ENCODE measurements at regions not wholly inside any gene's neighbourhood (a gene's known extent, or its start where the extent isn't known, plus 50 kb on each side); places are given as distances from the start of the nearest gene placed in this dataset.

DNA sequence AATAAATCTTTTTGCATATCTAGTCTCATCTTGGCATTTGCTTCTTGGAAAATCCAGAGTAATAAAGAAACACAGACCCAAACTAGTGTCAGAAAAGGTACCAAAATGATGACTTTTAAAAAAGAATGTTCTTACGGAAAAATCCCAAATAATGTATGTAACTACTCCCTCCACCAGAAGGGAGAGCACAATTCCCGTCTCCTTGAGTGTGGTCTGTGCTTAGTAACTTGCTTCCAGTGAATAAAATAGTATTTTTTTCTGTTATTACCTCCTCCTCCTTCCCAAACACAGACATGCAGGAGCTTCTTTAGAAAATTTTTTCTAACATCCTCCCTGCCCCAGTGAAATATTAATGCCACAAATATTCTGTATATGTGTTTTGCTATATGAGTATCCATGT is 358.1 kb downstream of the ZFHX3 start:
- 81 to 86% methylated on average over 2 of the region's 2 CpGs for WGBS, 2 experiments
- Histone ChIP-seq H3K36me3 (ENCODE audit: control insufficient read depth, insufficient read depth, low read length) (no peaks in the 10 kb centered on the region), H3K4me3 (ENCODE audit: insufficient read depth, low read depth, low read length) (no peak overlapping the region), H3K9me3 (ENCODE audit: control insufficient read depth, low read length) (no peaks in the 10 kb centered on the region), H3K27ac (ENCODE audit: insufficient read depth, low read depth, low read length, poor library complexity, severe bottlenecking) (no peak overlapping the region), H3K27me3 (ENCODE audit: control insufficient read depth, insufficient read depth, low read length, poor library complexity, severe bottlenecking) (no peaks in the 10 kb centered on the region), H3K4me1 (ENCODE audit: control insufficient read depth, insufficient read depth, low read length) (no peaks in the 10 kb centered on the region)

DNA sequence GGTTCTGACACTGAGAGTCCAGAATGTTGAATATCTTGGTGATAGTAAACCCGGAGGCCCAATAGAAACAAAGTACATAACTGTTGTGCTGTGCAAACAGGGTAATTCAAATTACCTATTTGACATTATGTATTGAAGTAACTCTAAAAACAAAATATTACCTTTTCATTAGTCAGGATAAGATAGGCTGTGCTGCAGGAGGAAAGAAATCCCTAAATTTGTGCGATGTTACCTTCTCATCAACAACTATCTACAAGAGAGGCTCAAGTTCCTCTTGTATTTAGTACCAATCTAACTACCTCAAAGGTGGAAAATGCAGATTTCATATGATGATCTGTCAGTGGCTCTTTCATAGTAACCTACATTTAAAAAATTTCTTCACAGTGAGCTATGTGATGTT is 367.2 kb downstream of the ZFHX3 start:
- no peaks in the 10 kb centered on the region for H3K4me1 ChIP-seq (ENCODE audit: control insufficient read depth, insufficient read depth, low read length)
- H3K27ac ChIP-seq (ENCODE audit: insufficient read depth, low read depth, low read length, poor library complexity, severe bottlenecking) = no peak overlapping the region
- no peak overlapping the region for H3K4me3 ChIP-seq (ENCODE audit: insufficient read depth, low read depth, low read length)
- WGBS, 2 experiments = 100% methylated on average over 1 to 2 of the region's 2 CpGs
- H3K27me3 ChIP-seq (ENCODE audit: control insufficient read depth, insufficient read depth, low read length, poor library complexity, severe bottlenecking) = no peaks in the 10 kb centered on the region
- no peaks in the 10 kb centered on the region for H3K36me3 ChIP-seq (ENCODE audit: control insufficient read depth, insufficient read depth, low read length)
- no peaks in the 10 kb centered on the region for H3K9me3 ChIP-seq (ENCODE audit: control insufficient read depth, low read length)

DNA sequence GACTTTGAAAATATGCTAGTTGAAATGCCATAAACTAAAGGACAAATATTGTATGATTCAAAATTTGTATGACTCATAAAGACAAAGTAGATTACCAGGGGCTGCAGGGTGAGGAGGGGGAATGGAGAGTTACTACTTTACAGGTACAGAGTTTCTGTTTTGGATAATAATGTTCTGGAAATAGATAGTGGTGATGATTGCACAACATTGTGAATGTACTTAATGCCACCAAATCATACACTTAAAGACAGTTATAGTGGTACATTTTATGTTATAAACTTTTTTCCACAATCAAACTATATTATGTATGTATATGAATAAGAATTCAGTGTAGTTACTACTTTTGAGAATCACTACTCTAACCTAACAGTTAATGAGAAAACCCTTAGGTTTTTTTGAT is 368.1 kb downstream of the ZFHX3 start:
- Histone ChIP-seq H3K4me1 (ENCODE audit: control insufficient read depth, insufficient read depth, low read length) (no peaks in the 10 kb centered on the region), H3K4me3 (ENCODE audit: insufficient read depth, low read depth, low read length) (no peak overlapping the region), H3K36me3 (ENCODE audit: control insufficient read depth, insufficient read depth, low read length) (no peaks in the 10 kb centered on the region), H3K27me3 (ENCODE audit: control insufficient read depth, insufficient read depth, low read length, poor library complexity, severe bottlenecking) (no peaks in the 10 kb centered on the region), H3K9me3 (ENCODE audit: control insufficient read depth, low read length) (no peaks in the 10 kb centered on the region), H3K27ac (ENCODE audit: insufficient read depth, low read depth, low read length, poor library complexity, severe bottlenecking) (no peak overlapping the region)

DNA sequence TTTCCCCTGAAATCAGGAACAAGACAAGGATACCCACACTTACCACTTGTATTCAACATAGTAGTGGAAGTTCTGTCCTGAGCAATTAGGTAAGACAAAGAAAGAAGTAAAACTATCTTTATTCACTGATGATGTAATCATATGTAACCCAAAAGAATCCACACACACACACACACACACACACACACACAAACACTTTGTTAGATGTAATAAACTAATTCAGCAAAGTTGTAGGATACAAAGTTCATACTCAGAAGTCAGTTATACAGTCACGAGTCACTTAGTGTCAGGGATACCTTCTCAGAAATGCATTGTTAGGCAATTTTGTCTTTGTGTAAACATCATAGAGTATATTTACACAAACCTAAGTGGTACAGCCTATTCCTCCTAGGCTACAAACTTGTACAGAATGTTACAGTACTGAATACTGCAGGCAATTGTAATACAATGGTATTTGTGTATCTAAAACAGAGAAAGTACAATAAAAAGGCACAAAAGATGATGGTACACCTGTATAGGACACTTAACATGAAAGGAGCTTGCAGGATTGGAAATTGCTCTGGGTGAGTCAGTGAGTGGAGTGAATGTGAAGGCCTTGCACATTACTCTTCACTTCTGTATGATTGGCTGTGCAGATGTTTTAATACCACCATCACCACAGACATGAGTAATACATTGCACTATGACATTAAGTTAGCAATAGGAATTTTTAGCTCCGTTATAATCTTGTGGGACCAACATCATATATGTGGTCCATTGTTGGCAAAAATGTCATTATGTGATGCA is 370.1 kb downstream of the ZFHX3 start:
- Histone ChIP-seq H3K4me1 (ENCODE audit: control insufficient read depth, insufficient read depth, low read length) (no peaks in the 10 kb centered on the region), H3K27me3 (ENCODE audit: control insufficient read depth, insufficient read depth, low read length, poor library complexity, severe bottlenecking) (no peaks in the 10 kb centered on the region), H3K4me3 (ENCODE audit: insufficient read depth, low read depth, low read length) (no peak overlapping the region), H3K9me3 (ENCODE audit: control insufficient read depth, low read length) (no peaks in the 10 kb centered on the region), H3K27ac (ENCODE audit: insufficient read depth, low read depth, low read length, poor library complexity, severe bottlenecking) (no peak overlapping the region), H3K36me3 (ENCODE audit: control insufficient read depth, insufficient read depth, low read length) (no peaks in the 10 kb centered on the region)
- 100% methylated on average over 1 to 2 of the region's 2 CpGs for WGBS, 2 experiments

DNA sequence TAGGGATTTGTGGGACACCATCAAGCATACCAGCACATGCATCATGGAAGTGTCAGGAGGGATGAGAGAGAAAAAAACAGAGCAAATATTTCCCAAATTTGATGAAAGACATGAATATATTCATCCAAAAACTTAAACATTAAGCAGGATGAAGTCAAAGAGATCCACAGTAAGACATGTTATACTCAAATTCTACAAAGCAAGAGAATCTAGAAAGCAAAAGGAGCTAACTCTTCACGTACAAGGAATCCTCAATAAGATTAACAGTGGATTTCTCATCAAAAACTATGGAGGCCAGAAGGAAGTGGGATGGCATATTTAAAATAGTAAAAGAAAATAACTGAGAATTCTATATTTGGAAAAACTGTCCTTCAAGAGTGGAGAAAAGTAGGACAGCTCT is 374.8 kb downstream of the ZFHX3 start:
- H3K4me3 ChIP-seq (ENCODE audit: insufficient read depth, low read depth, low read length) = no peak overlapping the region
- H3K4me1 ChIP-seq (ENCODE audit: control insufficient read depth, insufficient read depth, low read length) = no peaks in the 10 kb centered on the region
- H3K36me3 ChIP-seq (ENCODE audit: control insufficient read depth, insufficient read depth, low read length) = peaks cover 6% of the 10 kb centered on the region
- H3K27me3 ChIP-seq (ENCODE audit: control insufficient read depth, insufficient read depth, low read length, poor library complexity, severe bottlenecking) = no peaks in the 10 kb centered on the region
- no peaks in the 10 kb centered on the region for H3K9me3 ChIP-seq (ENCODE audit: control insufficient read depth, low read length)
- H3K27ac ChIP-seq (ENCODE audit: insufficient read depth, low read depth, low read length, poor library complexity, severe bottlenecking) = no peak overlapping the region
- WGBS, 2 experiments = 93% methylated on average over 1 of the region's 1 CpG; no CpG with 5 or more reads in 1 of the 2 experiments

DNA sequence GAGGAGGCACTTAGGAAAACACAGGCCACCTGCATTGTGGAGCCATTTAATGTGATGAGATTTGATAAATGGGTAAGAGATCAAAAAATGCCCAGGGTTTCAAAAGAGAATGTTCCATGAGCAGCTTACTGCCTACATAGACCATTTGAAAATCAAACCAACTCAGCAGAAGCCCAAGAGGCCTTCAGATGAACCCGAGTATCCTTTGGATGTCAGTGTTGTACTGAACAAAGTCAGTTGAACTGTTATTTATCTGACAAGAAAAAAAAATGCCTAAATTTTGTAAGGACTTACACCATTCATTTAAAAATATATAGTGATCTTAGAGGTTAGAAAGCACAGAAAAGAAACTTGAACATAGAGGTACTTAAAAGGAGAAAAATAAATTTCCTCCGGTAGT is 381.7 kb downstream of the ZFHX3 start:
- Histone ChIP-seq H3K4me1 (ENCODE audit: control insufficient read depth, insufficient read depth, low read length) (no peaks in the 10 kb centered on the region), H3K9me3 (ENCODE audit: control insufficient read depth, low read length) (no peaks in the 10 kb centered on the region), H3K4me3 (ENCODE audit: insufficient read depth, low read depth, low read length) (no peak overlapping the region), H3K27me3 (ENCODE audit: control insufficient read depth, insufficient read depth, low read length, poor library complexity, severe bottlenecking) (no peaks in the 10 kb centered on the region), H3K27ac (ENCODE audit: insufficient read depth, low read depth, low read length, poor library complexity, severe bottlenecking) (no peak overlapping the region), H3K36me3 (ENCODE audit: control insufficient read depth, insufficient read depth, low read length) (no peaks in the 10 kb centered on the region)
- WGBS, 2 experiments = 100% methylated on average over 1 to 2 of the region's 2 CpGs

DNA sequence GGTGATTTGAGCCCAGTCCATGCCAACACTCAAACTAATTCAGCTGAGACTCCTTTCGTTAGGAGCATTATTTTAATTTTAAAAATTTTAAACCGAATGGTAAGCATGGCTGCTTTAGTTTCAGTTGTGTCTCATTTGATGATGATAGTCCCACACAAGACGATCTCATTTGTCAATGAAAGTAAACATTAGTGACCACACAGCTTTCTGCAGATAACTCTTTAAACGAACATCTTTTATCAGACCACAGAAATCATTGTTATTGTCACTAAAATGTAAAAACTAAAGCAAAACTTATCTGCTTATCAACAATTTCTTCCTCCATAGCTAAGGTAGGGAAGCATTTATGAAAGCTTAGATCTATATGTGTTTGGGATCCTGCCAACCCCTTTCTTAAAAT is 382.2 kb downstream of the ZFHX3 start:
- WGBS, 2 experiments = 37 to 58% methylated on average over 3 to 4 of the region's 4 CpGs
- H3K27ac ChIP-seq (ENCODE audit: insufficient read depth, low read depth, low read length, poor library complexity, severe bottlenecking) = no peak overlapping the region
- H3K27me3 ChIP-seq (ENCODE audit: control insufficient read depth, insufficient read depth, low read length, poor library complexity, severe bottlenecking) = no peaks in the 10 kb centered on the region
- no peaks in the 10 kb centered on the region for H3K9me3 ChIP-seq (ENCODE audit: control insufficient read depth, low read length)
- H3K4me1 ChIP-seq (ENCODE audit: control insufficient read depth, insufficient read depth, low read length) = no peaks in the 10 kb centered on the region
- peak overlapping the region; percentile 82 for H3K4me3 ChIP-seq (ENCODE audit: insufficient read depth, low read depth, low read length)
- no peaks in the 10 kb centered on the region for H3K36me3 ChIP-seq (ENCODE audit: control insufficient read depth, insufficient read depth, low read length)

DNA sequence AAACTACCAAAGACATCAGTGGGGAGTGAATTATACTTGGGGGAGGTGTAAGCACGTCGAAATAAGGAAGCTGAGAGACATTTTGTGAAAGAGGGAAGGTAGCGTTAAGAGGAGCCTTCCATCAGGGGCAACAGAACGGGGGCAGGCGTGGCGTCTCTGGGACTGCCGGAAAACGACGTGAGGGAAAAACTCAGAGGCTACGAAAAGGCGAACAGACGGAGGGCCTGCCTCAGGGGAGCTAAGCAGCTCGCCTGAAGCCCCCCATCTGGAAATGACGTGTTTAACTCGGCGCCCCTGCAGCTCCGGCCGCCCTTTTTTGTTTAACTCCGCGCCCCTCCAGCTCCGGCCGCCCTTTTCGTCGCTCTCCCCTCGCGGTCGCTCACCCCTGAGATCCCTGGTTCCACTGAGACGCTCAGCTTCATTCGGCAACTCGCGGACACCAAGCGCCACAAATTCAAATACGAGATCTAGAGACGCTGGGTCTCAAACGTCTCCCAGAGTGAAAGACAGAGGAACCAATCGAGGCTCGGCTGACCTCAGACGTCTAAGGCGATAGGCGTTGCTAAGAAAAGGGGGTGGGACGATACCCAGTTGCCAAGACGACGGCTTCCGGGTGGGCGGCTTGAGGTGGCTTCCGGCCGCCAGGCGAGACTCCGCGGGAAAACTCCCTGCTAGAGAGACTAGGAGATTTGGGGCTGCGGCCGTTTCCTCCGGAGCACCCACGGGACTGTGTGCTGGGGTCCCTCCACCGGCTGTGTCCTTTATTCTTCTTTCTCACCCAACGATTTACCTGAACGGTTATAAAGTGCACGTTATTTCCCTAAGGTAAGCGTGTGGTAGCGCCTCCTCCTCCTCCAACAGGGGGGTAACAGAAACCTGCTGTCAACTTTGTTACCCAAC is 383.2 kb downstream of the ZFHX3 start:
- Histone ChIP-seq H3K4me1 (ENCODE audit: control insufficient read depth, insufficient read depth, low read length) (no peaks in the 10 kb centered on the region), H3K27me3 (ENCODE audit: control insufficient read depth, insufficient read depth, low read length, poor library complexity, severe bottlenecking) (no peaks in the 10 kb centered on the region), H3K9me3 (ENCODE audit: control insufficient read depth, low read length) (no peaks in the 10 kb centered on the region), H3K27ac (ENCODE audit: insufficient read depth, low read depth, low read length, poor library complexity, severe bottlenecking) (peak overlapping the region; percentile 90), H3K4me3 (ENCODE audit: insufficient read depth, low read depth, low read length) (peak overlapping the region; percentile 82), H3K36me3 (ENCODE audit: control insufficient read depth, insufficient read depth, low read length) (no peaks in the 10 kb centered on the region)
- whole genome bisulfite sequencing, 2 experiments = 0 to 1% methylated on average over 60 of the region's 60 CpGs

DNA sequence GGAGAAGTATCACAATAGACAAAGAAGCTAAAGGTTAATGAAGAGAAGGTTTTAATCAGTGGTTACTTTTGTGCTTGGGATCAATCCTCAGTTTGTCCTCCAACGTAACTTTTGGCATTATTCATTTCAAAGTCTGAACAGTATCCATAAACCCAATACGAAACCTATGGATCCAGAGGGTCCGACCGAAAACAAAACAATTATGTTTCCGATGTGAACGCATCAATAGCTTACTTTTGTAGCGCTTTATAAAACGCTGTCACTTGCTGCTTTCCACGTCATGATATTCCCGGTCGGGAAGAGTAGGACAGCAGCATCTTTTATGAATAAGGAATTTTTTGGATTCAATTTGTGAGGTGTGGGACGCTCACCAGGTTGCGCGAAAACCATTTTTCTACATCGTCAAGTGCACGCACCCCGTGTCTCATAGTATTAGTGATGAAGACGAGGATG is 383.8 kb downstream of the ZFHX3 start:
- H3K27me3 ChIP-seq (ENCODE audit: control insufficient read depth, insufficient read depth, low read length, poor library complexity, severe bottlenecking) = no peaks in the 10 kb centered on the region
- H3K4me1 ChIP-seq (ENCODE audit: control insufficient read depth, insufficient read depth, low read length) = no peaks in the 10 kb centered on the region
- no peaks in the 10 kb centered on the region for H3K36me3 ChIP-seq (ENCODE audit: control insufficient read depth, insufficient read depth, low read length)
- H3K9me3 ChIP-seq (ENCODE audit: control insufficient read depth, low read length) = no peaks in the 10 kb centered on the region
- H3K4me3 ChIP-seq (ENCODE audit: insufficient read depth, low read depth, low read length) = peak overlapping the region; percentile 82
- H3K27ac ChIP-seq (ENCODE audit: insufficient read depth, low read depth, low read length, poor library complexity, severe bottlenecking) = peak overlapping the region; percentile 90
- WGBS, 2 experiments = 5 to 6% methylated on average over 18 of the region's 18 CpGs
